ENCODE measurements at regions not wholly inside any gene's neighbourhood (a gene's known extent, or its start where the extent isn't known, plus 50 kb on each side); places are given as distances from the start of the nearest gene placed in this dataset.

- no peak for TF ChIP-seq CTCF (IDR thresholded peaks at IDR 0.05; ENCODE audit: low read depth, low read length, missing input control)
- no peak for TF ChIP-seq MAX (IDR thresholded peaks at IDR 0.05)
- TF ChIP-seq TAF1 (conservative IDR thresholded peaks at IDR 0.05) = no peak
These were observed 505.4 kb upstream of the CD180 start for GRCh38 chr5:67702008-67702407.

All from liver (tissue), 3 donors.